ENCODE measurements at regions not wholly inside any gene's neighbourhood (a gene's known extent, or its start where the extent isn't known, plus 50 kb on each side); places are given as distances from the start of the nearest gene placed in this dataset.

GRCh38 chr14:82238649-82239048, 705.0 kb upstream of the SEL1L start:
- Histone ChIP-seq H3K27me3 (no peaks in the 10 kb centered on the region), H3K4me1 (peaks cover 0 to 11% of the 10 kb centered on the region in 2 donors), H3K27ac (no peak overlapping the region), H3K9me3 (no peaks in the 10 kb centered on the region), H3K4me3 (replicated peaks in 1 of 3) (no peak overlapping the region), H3K36me3 (no peaks in the 10 kb centered on the region)
- 73 to 74% methylated on average over 2 of the region's 2 CpGs for WGBS, 2 donors
- intact Hi-C loops (cut with DNase I): no loop called here
- no peak for DNase-seq
- TF ChIP-seq POLR2A (IDR thresholded peaks at IDR 0.05): no peak
- TF ChIP-seq CTCF (IDR thresholded peaks at IDR 0.05): no peak

GRCh38 chr14:82239223-82239622, 705.6 kb upstream of the SEL1L start:
- Histone ChIP-seq H3K27ac (no peak overlapping the region), H3K4me3 (replicated peaks in 1 of 3) (no peak overlapping the region), H3K4me1 (peaks cover 0 to 11% of the 10 kb centered on the region in 2 donors), H3K27me3 (no peaks in the 10 kb centered on the region), H3K9me3 (no peaks in the 10 kb centered on the region), H3K36me3 (no peaks in the 10 kb centered on the region)
- no peak for DNase-seq
- 70 to 83% methylated on average over 7 of the region's 7 CpGs for WGBS, 2 donors
- intact Hi-C loops (cut with DNase I): no loop called here
- TF ChIP-seq POLR2A (IDR thresholded peaks at IDR 0.05) (no peak), CTCF (IDR thresholded peaks at IDR 0.05) (no peak)

- Histone ChIP-seq H3K4me3 (replicated peaks in 1 of 3) (no peak overlapping the region), H3K9me3 (no peaks in the 10 kb centered on the region), H3K4me1 (no peaks in the 10 kb centered on the region), H3K27me3 (no peaks in the 10 kb centered on the region), H3K27ac (no peak overlapping the region), H3K36me3 (no peaks in the 10 kb centered on the region)
- TF ChIP-seq POLR2A (IDR thresholded peaks at IDR 0.05): no peak
- no peak for TF ChIP-seq CTCF (IDR thresholded peaks at IDR 0.05)
- 66 to 88% methylated on average over 4 of the region's 4 CpGs for WGBS, 2 donors
- intact Hi-C loops (cut with DNase I): no loop called here
- DNase-seq: no peak
Observed at GRCh38 chr14:82244791-82245190, 711.1 kb upstream of the SEL1L start.

GRCh38 chr14:82251494-82251893, 717.8 kb upstream of the SEL1L start:
- Histone ChIP-seq H3K27ac (no peak overlapping the region), H3K9me3 (no peaks in the 10 kb centered on the region), H3K27me3 (no peaks in the 10 kb centered on the region), H3K4me3 (replicated peaks in 1 of 3) (no peak overlapping the region), H3K4me1 (no peaks in the 10 kb centered on the region), H3K36me3 (no peaks in the 10 kb centered on the region)
- intact Hi-C loops (cut with DNase I): no loop called here
- DNase-seq: no peak
- WGBS, 2 donors: 86 to 90% methylated on average over 8 of the region's 8 CpGs
- TF ChIP-seq CTCF (IDR thresholded peaks at IDR 0.05): no peak
- TF ChIP-seq POLR2A (IDR thresholded peaks at IDR 0.05): no peak

- Histone ChIP-seq H3K4me1 (no peaks in the 10 kb centered on the region), H3K27me3 (no peaks in the 10 kb centered on the region), H3K4me3 (replicated peaks in 1 of 3) (no peak overlapping the region), H3K9me3 (no peaks in the 10 kb centered on the region), H3K36me3 (no peaks in the 10 kb centered on the region), H3K27ac (no peak overlapping the region)
- DNase-seq: no peak
- no peak for TF ChIP-seq POLR2A (IDR thresholded peaks at IDR 0.05)
- TF ChIP-seq CTCF (IDR thresholded peaks at IDR 0.05): no peak
- intact Hi-C loops (cut with DNase I): no loop called here
Observed at GRCh38 chr14:82270286-82270685, 736.6 kb upstream of the SEL1L start.
